GM21360 (cell line): ENCODE measurements at regions not wholly inside any gene's neighbourhood (a gene's known extent, or its start where the extent isn't known, plus 50 kb on each side); places are given as distances from the start of the nearest gene placed in this dataset.
"Not testable (repeated sequence)": the region's sequence is repeated elsewhere in the genome, so short reads cannot be mapped to it uniquely, and the experiment has no call there.

Source experiments
- ATAC-seq: cut with Tn5 transposase; IDR thresholded peaks from one replicate; pipeline ENCODE4 v1.9.1; 2021; ENCODE audit warnings: mild to moderate bottlenecking, moderate library complexity; ENCODE audit not compliant: unreplicated experiment

GRCh38 chr13:83024232-83024631 is 858.0 kb downstream of the SLITRK1 start:
- ATAC-seq: no peak

- ATAC-seq: no peak
Measured at GRCh38 chr13:83019986-83020385, 862.3 kb downstream of the SLITRK1 start.

GRCh38 chr13:83009987-83010386 is 872.3 kb downstream of the SLITRK1 start:
- ATAC-seq: no peak

- ATAC-seq: no peak
Measured at GRCh38 chr13:83008212-83008929, 873.9 kb downstream of the SLITRK1 start.

GRCh38 chr13:83007226-83007625 is 875.0 kb downstream of the SLITRK1 start:
- no peak for ATAC-seq

- ATAC-seq: no peak
Measured at GRCh38 chr13:83003185-83003584, 879.1 kb downstream of the SLITRK1 start.

GRCh38 chr13:82993417-82993816 is 888.9 kb downstream of the SLITRK1 start:
- no peak for ATAC-seq

- no peak for ATAC-seq
Measured at GRCh38 chr13:82976499-82976898, 905.8 kb downstream of the SLITRK1 start.

- no peak for ATAC-seq
Measured at GRCh38 chr13:82963226-82964099, 918.8 kb downstream of the SLITRK1 start.

- no peak for ATAC-seq
Measured at GRCh38 chr13:82962397-82962796, 919.9 kb downstream of the SLITRK1 start.

- no peak for ATAC-seq
Measured at GRCh38 chr13:82961757-82962156, 920.5 kb downstream of the SLITRK1 start.

GRCh38 chr13:82952336-82952735 is 929.9 kb downstream of the SLITRK1 start:
- not testable (repeated sequence) for ATAC-seq

- ATAC-seq: no peak
Measured at GRCh38 chr13:82947683-82948082, 934.6 kb downstream of the SLITRK1 start.

- no peak for ATAC-seq
Measured at GRCh38 chr13:82947191-82947621, 935.1 kb downstream of the SLITRK1 start.

GRCh38 chr13:82938644-82939043 is 943.6 kb downstream of the SLITRK1 start:
- no peak for ATAC-seq

- no peak for ATAC-seq
Measured at GRCh38 chr13:82934000-82934399, 948.3 kb downstream of the SLITRK1 start.

- ATAC-seq: no peak
Measured at GRCh38 chr13:82925114-82925513, 957.2 kb downstream of the SLITRK1 start.

- no peak for ATAC-seq
Measured at GRCh38 chr13:82917984-82918383, 964.3 kb downstream of the SLITRK1 start.

- ATAC-seq: no peak
Measured at GRCh38 chr13:82912564-82912963, 969.7 kb downstream of the SLITRK1 start.

- no peak for ATAC-seq
Measured at GRCh38 chr13:82905071-82905470, 977.2 kb downstream of the SLITRK1 start.

GRCh38 chr13:82900453-82900852 is 981.8 kb downstream of the SLITRK1 start:
- ATAC-seq: no peak

GRCh38 chr13:82898586-82898985 is 983.7 kb downstream of the SLITRK1 start:
- ATAC-seq: no peak
